Ecto neural progenitor cell (in vitro differentiated cells): ENCODE measurements at regions not wholly inside any gene's neighbourhood (a gene's known extent, or its start where the extent isn't known, plus 50 kb on each side); places are given as distances from the start of the nearest gene placed in this dataset.

Source experiments
- DNase-seq: peaks from one replicate; pipeline ENCODE4 v3.0.0-alpha.2; 2018; ENCODE audit warnings: low spot score

DNA sequence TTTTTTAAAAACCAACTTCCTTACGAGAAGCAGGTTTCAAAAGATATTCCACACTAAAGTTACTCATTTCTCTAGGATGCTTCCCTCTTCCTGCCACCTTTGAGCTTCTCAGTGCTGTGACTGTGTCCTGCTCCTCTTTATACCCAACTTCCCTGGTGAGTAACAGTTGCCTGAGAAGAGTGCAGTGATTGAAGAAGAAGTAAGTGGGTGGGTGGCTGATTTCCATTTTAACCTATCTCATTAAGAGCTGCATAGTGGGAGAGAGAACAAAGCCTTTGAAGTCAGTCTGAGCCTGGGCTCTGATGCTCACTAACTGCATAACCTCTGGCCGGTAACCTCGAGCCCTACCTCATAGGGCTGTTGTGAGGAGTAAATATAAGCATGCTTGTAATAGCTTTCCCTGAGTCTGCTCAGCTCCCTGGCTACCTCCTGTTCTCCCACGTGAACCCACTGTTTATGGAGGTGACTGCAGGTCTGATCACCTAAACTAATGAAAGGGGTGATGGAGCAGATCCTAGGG is 977.3 kb downstream of the UQCRFS1 start:
- DNase-seq = no peak

GRCh38 chr19:28234637-28235036 is 978.3 kb downstream of the UQCRFS1 start:
- no peak for DNase-seq

DNA sequence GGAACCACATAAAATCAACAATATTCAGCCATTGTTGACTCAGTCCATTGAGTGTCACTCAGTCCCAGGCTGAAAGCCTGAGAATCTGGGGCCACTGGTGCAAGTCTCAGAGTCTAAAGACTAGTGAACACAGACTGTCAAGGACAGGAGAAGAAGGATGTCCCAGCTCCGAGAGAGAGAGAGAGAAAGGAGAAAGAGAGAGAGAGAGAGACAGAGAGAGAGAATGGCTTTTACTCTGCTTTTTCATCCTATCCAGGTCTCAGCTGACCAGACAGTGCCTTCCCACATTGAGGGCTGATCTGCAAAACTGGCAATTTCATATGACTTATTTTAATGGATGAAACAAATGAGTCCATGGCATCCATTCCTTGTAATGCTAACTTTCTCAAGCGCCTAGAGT is 984.1 kb downstream of the UQCRFS1 start:
- no peak for DNase-seq

DNA sequence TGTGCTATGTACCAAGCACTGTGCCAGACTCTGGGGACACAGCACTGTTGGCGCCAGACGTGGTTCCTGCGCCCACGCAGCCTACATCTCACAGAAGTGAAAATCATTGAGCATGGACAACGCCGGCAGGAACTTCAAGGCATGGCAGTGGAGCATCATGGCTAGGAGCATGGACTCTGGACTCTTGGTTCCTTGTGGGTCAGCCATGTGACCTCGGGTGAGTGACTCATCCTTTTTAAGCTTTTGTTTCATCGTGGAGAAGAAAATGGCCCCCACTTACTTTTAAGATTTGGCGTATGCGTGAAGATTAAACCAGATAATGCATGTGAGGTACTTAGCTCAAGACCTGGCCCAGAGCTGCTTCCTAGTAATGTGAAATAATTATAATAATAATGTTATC is 988.5 kb downstream of the UQCRFS1 start:
- no peak for DNase-seq

DNA sequence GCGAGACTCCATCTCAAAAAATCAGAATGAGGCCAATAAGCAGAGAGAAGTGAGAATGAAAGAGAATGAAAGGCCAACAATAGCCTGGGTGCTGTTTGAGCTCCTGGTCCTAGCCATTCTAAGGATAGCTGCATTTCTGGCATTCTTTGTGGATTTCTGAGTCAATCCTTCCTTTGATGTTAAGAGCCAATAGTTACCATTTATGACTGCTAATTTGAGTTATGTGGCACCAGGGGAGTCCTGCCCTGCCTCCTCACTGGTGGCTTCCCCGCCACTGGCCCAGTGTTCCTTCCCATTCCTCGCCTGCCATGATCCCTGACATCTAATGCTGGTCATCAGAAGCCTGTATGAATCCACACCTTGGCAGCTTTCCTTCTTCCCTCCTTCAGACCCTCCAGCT is 991.2 kb downstream of the UQCRFS1 start:
- DNase-seq = no peak

GRCh38 chr19:28218728-28219127 is 994.2 kb downstream of the UQCRFS1 start:
- no peak for DNase-seq

DNA sequence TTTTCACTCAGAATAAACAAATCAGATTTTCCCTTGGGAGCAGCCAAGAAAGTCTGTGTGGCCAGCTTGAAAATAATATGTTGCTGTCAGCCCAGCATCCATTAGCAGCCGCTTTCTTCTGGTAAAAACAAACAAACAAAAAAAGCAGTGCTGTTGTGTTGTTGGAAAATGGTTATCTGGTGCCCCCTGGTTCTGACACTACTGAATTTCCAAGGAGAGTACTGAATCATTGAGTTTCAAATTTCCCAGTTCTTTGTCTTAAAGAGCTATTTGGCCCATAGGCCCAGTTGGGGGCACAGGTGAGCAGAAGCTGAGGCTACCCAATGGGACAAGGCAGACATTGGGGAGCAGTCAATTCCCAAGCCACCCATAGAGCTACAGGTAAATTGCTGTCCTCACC is 995.9 kb downstream of the UQCRFS1 start:
- DNase-seq = no peak

DNA sequence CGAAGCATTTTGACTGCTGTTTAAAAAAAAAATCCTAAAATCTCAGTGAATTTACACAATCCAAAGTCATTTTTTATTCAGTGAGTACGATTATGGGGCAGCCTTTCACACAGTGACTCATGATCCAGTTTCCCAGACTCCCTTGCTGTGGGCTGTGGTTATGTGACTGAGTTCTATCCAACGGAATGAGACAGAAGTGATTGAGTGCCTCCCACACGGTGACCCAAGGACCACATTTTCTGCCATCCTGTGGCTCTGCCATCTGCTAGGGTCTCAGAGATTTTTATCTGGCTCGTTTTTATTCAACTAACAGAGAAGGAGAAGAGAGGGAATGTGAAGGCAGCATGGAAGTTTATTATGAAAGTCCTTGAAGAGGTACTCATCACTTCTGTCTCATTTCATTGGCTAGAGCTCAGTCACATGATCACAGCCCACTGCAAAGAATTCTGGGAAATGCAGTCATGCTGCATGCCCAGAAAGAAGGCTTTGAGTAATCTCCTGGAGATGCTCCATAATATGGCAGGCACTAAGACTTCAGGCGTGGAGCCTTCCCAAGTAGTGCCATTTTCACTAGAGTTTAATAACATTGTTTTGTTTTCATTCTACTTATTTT is 999.4 kb downstream of the UQCRFS1 start:
- no peak for DNase-seq

DNA sequence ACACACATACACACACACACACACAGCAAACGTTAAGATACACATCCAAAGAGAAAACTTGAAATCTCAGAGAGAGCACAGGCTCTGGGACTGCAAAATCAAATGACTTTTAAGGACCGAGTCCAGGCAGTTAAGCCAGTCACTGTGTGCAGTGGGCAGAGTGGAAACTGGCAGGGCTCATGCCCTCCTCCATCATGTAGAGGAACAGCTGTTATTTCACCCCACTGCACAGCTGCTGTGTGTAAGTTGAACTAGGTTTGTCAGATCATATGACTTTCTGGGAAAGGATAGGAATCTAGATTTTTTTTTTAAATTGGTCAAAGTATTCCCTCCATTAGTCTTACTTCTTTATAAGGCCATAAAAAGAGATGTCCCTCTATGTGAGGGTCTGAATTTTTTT is 1002.1 kb downstream of the UQCRFS1 start:
- no peak for DNase-seq

DNA sequence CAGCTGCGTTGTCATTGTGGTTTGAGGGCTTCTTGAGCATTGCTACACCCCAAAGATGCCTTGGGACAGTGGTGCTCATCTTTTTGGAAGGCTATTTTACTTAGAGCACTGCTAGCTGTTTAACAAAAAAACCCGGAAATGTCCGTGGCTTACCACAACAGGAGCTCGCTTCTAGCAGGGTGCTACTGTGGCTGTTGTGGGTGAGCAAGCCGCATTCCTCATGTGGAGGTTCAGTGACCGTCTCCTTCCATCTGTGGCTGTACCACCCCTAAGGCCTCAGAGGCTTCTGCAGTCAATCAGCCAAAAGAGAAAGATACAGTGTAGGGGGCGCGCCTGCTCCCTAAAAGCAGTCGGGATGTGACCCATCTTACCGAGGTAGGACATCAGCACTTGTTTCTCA is 1004.2 kb downstream of the UQCRFS1 start:
- DNase-seq = no peak

- DNase-seq = no peak
Observed at GRCh38 chr19:28207244-28207643, 1005.7 kb downstream of the UQCRFS1 start.

DNA sequence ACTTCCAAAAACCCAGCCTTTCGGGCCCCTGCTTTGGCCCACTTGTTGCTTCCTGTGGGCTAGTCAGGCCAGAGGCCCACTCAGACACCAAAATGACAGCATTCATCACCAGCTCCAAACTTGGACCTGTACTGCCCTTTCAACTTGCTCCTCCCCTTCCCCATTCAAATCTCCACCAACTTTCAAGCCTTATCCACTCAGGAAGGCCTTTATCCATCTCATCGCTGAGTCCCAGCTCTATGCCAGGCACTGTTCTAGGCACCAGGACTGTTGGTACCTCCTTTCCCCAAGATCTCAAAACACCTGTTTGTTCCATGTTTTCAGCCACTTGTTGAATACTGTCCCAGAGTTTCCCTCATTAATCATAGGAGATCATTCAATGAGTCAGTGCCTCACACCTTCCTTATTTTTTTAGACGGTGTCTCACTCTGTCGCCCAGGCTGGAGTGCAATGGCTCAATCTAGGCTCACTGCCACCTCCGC is 1011.4 kb downstream of the UQCRFS1 start:
- DNase-seq = no peak

GRCh38 chr19:28199323-28199722 is 1013.6 kb downstream of the UQCRFS1 start:
- no peak for DNase-seq

GRCh38 chr19:28196961-28197360 is 1016.0 kb downstream of the UQCRFS1 start:
- DNase-seq = no peak

DNA sequence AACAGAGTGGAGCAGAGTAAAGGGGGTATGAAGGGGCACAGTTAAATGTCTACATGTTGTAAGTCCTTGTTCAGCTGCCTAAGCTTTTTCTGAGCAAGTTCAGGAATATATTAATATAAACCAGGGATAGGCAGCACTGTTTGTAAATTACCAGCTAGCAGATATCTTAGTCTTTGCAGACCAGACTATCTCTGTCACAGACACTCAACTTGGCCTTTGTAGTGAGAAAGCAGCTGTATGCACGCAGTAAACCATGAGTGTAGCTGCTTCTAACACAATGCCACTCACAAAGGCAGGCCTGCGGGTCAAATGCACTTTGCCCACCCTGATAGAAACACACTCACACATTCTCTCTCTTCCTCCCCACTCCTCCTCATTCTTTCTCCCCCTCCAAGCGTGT is 1016.9 kb downstream of the UQCRFS1 start:
- DNase-seq = no peak

- no peak for DNase-seq
Observed at GRCh38 chr19:28185646-28186045, 1027.3 kb downstream of the UQCRFS1 start.

DNA sequence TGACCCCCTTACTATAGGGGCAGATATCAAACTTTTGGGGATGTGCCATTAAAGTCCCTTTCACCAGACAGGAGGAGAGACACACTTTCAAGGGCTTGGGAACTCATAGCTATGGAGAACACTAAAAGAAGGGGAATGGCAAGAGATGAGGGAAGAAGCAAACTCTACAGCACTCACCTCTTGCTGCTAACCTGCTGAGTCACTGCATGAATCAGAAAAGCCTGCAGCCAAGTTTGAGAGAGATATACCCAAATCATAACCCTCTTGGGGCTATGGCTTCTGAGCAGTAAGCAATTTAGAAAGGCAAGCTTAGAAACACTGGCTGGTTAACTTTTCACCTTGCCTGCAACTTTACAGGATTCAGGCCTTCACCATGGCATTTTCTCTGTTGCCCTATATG is 1028.0 kb downstream of the UQCRFS1 start:
- DNase-seq = no peak

- DNase-seq = no peak
Observed at GRCh38 chr19:28176193-28176592, 1036.8 kb downstream of the UQCRFS1 start.

GRCh38 chr19:28171983-28172382 is 1041.0 kb downstream of the UQCRFS1 start:
- no peak for DNase-seq

DNA sequence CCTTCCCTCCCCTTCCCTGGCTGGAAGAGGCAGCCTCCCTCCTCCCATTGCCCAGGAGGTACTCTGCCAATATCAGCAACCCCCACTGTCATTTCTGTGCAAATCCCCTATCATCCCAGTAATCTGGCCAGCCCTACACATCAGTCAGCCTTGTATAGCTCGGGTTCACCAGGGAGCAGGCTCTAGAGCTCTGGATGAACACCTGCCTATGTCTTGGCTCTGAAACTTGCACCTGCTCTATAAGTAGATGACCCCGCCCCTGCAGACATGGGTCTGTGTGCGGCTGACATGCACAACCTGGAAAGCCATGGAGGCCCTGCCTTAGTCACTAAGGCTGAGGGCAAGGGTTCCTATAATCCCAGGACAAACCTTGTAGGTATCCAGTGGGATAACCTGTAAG is 1042.9 kb downstream of the UQCRFS1 start:
- DNase-seq = no peak

GRCh38 chr19:28169168-28169887 is 1043.6 kb downstream of the UQCRFS1 start:
- DNase-seq = peak; percentile 74

GRCh38 chr19:28168557-28168956 is 1044.4 kb downstream of the UQCRFS1 start:
- no peak for DNase-seq

- no peak for DNase-seq
Observed at GRCh38 chr19:28166025-28166424, 1046.9 kb downstream of the UQCRFS1 start.

- no peak for DNase-seq
Observed at GRCh38 chr19:28164214-28164613, 1048.7 kb downstream of the UQCRFS1 start.
